ENCODE measurements at regions not wholly inside any gene's neighbourhood (a gene's known extent, or its start where the extent isn't known, plus 50 kb on each side); places are given as distances from the start of the nearest gene placed in this dataset.
"Not testable (repeated sequence)": the region's sequence is repeated elsewhere in the genome, so short reads cannot be mapped to it uniquely, and the experiment has no call there.

GRCh38 chr2:234701841-234702240 lies 205.0 kb upstream of the ARL4C start:
- no peak for DNase-seq (ENCODE audit: low read depth in 2 of 3, low spot score in 1 of 3)

DNA sequence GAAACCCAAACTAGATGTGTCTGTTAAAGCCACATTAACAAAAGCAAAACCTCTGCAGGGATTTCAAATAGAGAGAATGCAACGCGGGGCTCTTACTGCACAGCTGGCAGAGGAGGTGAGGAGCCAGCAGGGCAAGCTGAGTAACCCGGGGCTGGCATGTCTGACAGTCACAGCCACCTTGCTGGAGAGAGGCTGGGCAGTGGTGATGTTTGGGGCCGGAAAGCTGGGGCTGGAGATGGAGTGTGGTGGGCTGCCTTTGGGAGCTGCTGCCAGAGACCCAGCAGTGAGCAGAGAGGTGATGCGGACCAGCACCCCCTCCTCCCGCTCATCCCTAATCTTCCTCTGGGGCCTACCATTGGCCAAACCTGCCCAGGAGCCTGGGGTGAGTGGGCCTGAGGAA lies 204.5 kb upstream of the ARL4C start:
- no peak for DNase-seq (ENCODE audit: low read depth in 2 of 3, low spot score in 1 of 3)

DNA sequence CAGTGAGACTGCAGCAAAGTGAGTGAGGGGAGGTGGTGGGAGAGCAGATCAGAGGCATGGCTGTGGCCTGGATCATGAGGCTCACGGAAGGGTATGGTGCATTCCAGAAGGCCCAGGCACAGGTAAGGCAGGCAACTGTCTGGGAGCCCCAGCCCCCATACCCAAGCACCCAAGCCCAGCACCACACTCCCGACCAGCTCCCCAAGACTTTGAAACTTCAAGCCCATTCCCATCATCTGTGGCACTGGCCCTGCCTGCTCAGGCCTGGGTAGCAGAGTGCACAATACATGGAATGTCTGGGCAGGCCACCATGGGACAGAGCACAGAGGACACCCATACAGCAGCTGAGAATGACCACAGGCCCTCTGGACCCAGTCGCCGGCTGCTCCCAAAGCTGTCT lies 202.6 kb upstream of the ARL4C start:
- DNase-seq (ENCODE audit: low read depth in 2 of 3, low spot score in 1 of 3), result no peak

GRCh38 chr2:234697300-234697876 lies 200.5 kb upstream of the ARL4C start:
- not testable (repeated sequence) for DNase-seq (ENCODE audit: low read depth in 2 of 3, low spot score in 1 of 3)

DNA sequence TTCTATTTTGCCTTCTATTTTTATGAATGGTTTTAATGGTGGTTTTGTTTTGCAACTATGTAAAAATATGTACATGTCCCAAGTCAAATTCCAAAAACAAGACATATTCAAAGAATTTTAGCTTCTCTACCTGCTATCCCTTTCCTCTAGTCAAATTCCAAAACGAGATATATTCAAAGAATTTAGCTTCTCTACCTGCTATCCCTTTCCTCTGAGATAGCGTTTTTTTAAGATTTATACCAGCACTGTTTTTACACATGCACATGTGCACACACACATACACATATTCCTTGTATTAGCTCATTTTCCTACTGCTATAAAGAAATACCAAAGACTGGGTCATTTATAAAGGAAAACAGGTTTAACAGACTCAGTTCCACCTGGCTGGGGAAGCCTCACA lies 199.1 kb upstream of the ARL4C start:
- DNase-seq (ENCODE audit: low read depth in 2 of 3, low spot score in 1 of 3), result no peak

DNA sequence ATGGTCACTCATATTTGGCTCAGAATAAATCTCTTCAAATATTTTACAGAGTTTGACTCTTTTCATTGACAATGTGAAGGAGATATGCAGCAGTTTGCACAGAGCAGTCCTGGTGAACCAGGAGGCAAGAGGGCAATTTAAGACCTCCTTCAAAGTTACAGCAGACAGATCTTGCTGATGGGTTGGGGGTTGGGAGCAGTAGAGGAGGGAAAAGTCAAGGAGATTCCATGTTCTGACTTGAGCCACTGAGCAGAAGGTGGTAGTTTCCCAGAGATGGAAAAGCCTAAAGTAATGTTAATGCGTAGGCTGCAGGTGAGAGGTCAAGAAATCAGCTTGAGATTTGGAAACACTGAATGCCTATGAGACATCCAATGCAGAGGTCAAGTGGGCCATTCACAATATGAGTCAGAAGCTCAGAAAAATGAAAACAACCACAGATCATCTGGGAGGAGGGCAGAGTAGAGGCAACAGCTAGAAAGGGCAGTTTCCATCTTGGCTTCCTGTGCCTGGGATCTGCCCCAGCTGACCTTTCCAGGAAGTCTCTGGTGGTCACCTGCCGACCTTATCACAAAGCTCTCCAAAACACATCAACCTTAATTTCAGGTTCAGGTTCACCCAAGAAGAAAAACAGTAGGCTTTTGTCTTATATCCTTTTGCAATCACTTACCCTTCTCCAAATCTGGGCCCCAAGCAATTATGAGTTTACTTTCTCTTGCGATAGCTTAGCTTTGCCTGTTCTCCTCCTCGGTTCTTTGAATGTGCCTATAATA lies 197.5 kb upstream of the ARL4C start:
- DNase-seq (ENCODE audit: low read depth in 2 of 3, low spot score in 1 of 3), result no peak

GRCh38 chr2:234693681-234694190 lies 196.9 kb upstream of the ARL4C start:
- DNase-seq (ENCODE audit: low read depth in 2 of 3, low spot score in 1 of 3), result not testable (repeated sequence)

GRCh38 chr2:234693191-234693590 lies 196.3 kb upstream of the ARL4C start:
- not testable (repeated sequence) for DNase-seq (ENCODE audit: low read depth in 2 of 3, low spot score in 1 of 3)

DNA sequence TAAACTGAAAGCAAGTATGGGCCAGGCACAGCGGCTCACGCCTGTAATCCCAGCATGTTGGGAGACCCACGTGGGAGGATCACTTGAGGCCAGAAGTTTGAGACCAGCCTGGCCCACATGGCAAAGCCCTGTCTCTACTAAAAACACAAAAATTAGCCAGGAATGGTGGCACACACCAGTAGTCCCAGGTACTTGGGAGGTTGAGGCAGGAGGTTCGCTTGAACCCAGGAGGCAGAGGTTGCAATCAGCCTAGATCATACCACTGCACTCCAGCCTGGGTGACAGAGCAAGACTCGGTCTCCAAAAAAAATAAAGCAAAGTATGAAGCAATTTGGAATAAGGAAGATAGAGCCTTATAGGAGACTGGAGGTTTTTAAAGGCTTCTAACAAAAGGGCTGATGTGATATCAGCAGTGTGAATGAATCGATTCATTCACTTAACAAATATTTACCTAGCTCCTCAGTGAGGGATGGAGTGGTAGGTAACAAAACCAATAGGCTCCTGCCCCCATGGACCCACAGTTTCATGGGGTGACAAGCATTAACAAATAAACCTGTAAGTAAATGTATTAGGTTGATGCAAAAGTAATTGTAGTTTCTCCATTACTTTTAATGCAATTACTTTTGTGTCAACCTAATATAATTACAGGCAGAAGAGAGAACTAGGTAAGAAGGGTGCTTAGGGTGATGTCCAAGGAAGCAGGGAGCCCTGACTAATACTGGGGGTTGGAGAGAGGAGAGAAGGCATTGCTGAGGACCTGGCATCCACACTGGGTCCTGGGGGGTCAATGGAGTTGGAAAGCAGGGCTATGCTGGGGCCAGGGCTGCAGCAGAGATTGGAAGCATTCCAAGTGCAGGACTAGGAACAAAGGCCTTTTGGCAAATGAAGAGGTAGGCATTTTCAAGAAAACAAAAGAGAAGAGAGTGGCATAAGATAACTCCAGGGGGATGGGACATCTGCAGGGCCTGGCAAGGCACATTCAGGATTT lies 195.4 kb upstream of the ARL4C start:
- no peak for DNase-seq (ENCODE audit: low read depth in 2 of 3, low spot score in 1 of 3)

DNA sequence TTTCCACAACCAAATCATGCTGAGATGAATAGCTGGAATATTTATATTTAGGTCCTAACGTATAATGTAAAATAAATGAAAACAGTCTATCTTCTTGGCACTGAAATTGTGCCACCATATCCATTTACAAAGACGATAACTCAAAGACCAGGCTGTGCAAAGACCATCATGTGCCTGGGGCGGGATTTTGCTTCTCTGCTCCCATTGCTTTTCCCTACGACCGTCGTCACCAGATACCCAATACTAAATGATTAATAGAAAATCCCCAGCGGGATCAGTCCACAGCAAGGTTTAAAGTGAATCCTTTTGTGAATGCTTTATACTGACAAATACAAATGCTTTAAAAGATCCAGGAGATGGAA lies 194.3 kb upstream of the ARL4C start:
- DNase-seq (ENCODE audit: low read depth in 2 of 3, low spot score in 1 of 3), result no peak

- DNase-seq (ENCODE audit: low read depth in 2 of 3, low spot score in 1 of 3), result no peak
These were observed 193.8 kb upstream of the ARL4C start for GRCh38 chr2:234690569-234691213.

DNA sequence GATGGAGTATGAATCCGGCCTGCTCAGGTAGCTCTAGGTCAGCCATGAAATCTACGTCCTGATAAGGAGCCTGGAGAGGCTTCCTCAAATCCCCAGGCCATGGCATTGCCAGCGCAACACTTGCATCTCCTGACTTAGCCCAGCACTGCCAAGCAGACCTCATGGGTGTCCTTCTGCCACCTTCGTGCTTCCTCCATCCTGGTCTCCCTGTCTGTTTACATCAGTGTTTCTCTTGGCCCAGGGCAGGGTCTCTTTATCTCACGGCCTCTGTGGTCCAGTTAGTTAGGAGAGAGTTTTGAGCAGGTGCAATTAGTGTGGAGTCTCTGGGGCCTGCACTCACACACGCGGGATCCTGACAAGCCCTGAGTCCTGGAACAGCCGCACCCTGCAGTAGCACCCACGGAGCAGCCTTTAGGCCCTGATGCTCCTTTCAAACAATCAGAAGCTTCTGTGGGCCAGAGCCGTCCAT lies 193.1 kb upstream of the ARL4C start:
- DNase-seq (ENCODE audit: low read depth in 2 of 3, low spot score in 1 of 3), result no peak

DNA sequence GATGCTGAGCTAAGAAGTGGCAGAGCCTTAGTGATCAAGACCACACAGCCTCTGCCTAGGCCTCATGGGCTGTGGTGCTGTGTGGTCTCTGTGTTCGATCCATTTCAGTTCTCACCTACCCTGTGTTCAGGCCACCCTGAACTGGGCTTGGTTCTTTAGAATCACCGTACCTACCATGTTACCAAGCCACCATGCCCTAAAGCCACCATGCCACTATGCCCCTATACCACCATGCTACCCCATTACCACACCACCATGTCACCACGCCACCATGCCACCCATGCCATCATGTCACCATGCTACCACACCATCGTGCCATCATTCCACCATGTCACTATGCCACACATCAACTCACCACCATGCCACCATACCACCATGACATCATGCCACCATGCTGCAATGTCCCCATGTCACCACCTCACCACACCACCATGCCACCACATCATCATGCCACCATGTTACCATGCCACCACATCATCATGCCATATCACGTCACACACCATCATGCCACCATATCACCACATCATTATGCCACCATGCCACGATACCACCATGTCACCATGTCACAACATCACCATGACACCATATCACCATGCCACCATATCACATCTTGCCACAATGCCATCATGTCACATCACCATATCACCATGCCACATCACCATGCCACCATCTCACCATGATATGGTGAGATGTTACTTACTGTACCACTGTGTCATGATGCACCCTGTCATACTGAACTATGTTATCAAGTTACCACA lies 191.0 kb upstream of the ARL4C start:
- no peak for DNase-seq (ENCODE audit: low read depth in 2 of 3, low spot score in 1 of 3)

- no peak for DNase-seq (ENCODE audit: low read depth in 2 of 3, low spot score in 1 of 3)
These were observed 189.4 kb upstream of the ARL4C start for GRCh38 chr2:234686088-234686890.

DNA sequence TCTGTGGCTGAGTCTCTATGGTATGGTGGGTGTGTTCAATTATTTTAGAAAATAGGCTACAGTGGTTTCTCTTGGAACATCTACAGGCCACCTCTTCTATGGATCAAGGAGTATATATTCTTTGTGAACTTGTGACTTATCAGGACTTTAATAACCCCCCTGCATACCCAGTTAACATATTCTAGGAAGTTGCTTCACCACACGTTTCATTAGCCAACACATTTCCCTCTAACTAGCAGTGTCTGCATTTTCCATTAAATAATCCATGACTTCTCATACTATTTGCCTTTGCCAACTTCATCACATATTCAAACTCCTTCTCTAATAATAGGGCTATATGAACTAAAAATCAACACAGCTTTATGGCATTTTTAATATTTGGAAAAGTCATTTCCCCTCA lies 187.6 kb upstream of the ARL4C start:
- no peak for DNase-seq (ENCODE audit: low read depth in 2 of 3, low spot score in 1 of 3)

GRCh38 chr2:234683950-234684349 lies 187.1 kb upstream of the ARL4C start:
- no peak for DNase-seq (ENCODE audit: low read depth in 2 of 3, low spot score in 1 of 3)

DNA sequence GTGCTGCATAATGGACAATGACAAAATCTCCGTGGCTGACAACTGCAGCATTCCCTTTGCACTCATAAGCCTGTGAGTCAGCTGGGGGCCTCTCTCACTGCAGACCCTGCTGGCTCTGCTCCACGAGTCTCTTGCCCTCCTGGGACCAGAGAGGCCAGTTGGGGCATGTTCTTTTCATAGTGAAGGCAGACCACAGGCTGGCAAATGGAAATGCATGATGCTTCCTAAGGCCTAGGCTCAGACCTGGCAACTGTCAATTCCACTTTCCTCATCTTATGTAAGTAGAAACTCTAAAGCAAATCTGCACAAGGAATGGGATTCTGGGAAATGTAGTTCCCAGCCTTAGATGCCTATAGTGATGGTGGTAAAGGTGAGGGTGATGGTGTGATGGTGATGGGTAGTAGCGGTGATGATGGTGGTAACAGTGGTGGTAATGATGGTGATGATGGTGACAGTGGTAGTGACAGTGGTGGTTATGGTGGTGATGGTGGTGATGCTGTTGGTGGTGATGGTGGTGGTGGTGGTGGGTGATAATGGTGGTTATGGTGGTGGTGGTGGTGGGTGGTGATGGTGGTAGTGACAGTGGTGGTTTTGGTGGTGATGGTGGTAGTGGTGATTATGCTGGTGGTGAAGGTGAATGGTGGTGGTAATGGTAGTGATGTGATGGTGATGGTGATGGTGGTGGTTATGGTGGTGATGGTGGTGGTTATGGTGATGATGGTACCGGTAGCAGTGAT lies 185.8 kb upstream of the ARL4C start:
- DNase-seq (ENCODE audit: low read depth in 2 of 3, low spot score in 1 of 3), result no peak

DNA sequence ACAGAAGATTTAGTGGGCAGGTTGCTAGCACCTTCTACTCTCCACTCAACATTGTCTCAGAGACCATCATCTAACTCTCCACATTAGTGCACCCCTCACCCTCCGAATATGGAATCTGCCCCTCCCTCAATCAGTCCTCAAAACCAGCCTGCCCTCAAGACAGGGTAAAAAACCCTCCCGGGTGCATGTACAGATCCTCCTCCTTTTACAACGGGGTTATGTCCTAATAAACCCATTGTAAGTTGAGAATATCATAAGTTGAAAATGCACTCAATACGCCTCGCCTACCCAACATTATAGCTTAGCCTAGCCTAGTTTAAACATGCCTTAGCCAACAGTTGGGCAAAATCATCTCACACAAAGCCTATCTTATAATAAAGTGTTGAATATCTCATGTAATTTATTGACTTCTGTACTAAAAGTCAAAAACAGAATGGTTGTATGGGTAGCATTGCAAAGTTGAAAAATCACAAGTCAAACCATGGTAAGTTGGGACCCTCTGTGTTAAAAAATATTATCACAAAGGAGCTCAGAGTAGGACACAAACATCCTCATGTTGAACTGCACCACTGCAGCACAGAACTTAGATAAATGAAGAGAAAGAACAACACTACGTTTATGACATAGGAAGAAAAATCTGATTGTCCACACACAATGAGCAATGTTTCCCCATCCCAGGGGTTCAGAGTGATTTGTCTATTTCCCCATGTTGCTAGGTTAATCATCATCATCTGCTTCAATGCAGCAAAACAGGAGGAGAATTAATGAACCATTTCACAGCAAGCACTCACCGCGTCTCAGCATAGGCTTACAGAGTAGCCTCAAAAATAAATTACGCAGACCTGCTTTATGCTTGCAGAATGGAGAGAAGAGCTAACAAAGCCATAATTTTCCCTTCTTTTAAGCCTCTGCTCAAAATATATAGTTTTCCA lies 184.1 kb upstream of the ARL4C start:
- DNase-seq (ENCODE audit: low read depth in 2 of 3, low spot score in 1 of 3), result no peak
